ENCODE measurements at regions not wholly inside any gene's neighbourhood (a gene's known extent, or its start where the extent isn't known, plus 50 kb on each side); places are given as distances from the start of the nearest gene placed in this dataset.
"Not testable (repeated sequence)": the region's sequence is repeated elsewhere in the genome, so short reads cannot be mapped to it uniquely, and the experiment has no call there.

DNA sequence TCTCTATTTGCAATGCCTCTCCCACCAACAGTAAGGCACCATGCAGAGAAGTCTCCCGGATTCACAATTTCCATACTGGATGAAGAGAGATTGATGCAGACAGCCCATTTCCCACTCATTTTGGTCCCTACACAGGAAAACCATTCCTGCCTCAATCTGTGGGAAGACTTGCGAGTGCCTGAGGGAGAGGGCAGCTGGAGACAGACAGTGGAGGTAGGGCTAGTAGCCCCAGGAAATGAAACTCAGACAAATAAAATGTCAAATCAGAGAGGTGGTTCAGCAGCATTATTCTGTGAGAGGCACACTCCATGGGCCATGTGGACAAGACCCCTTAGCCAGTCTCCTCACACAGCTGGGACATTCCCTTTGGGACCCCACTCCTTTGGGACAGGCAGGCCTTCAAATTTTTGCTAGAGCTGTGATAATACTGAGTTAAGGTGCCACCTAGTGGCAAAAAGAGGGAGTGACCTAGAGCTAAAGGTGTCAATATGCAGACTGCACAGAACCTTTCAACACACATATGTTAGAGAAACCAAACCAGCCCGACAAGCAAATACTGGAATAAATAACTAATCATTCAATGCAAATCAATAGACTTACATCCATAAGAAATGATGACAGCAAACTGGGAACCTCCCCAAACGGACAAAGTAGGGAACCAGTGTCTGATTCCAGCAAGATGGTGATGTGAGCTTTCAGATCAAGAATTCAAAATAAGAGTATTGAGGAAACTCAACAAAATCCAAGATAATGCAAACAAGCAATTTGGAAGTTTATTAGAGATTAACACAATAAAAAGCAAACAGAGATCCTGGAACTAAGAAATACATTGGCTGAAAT lies 1865.3 kb upstream of the AGA start:
- H3K36me3 ChIP-seq (ENCODE audit: control insufficient read depth, insufficient read depth, low read length) = no peaks in the 10 kb centered on the region
- H3K27ac ChIP-seq (ENCODE audit: low read depth, low read length) = no peak overlapping the region
- no peaks in the 10 kb centered on the region; the same call in 1 of the 2 replicates for H3K4me1 ChIP-seq (ENCODE audit: control insufficient read depth, insufficient read depth, low read length)

GRCh38 chr4:179313823-179314222 lies 1871.6 kb upstream of the AGA start:
- Histone ChIP-seq H3K9ac (ENCODE audit: low read depth, low read length) (no peak overlapping the region), H3K36me3 (ENCODE audit: control insufficient read depth, insufficient read depth, low read length) (no peaks in the 10 kb centered on the region), H3K4me3 (ENCODE audit: low read depth, low read length) (no peak overlapping the region), H3K27me3 (ENCODE audit: control insufficient read depth, insufficient read depth, low read length) (no peaks in the 10 kb centered on the region), H3K27ac (ENCODE audit: low read depth, low read length) (no peak overlapping the region), H3K4me1 (ENCODE audit: control insufficient read depth, insufficient read depth, low read length) (peaks cover 3% of the 10 kb centered on the region), H3K9me3 (ENCODE audit: control insufficient read depth, insufficient read depth, low read length) (peaks cover 21% of the 10 kb centered on the region)

More for the DNA sequence above, 1865.3 kb upstream of the AGA start:
- Histone ChIP-seq H3K4me3 (ENCODE audit: low read depth, low read length) (no peak overlapping the region), H3K9me3 (ENCODE audit: control insufficient read depth, insufficient read depth, low read length) (peaks cover 15% of the 10 kb centered on the region), H3K27me3 (ENCODE audit: control insufficient read depth, insufficient read depth, low read length) (no peaks in the 10 kb centered on the region), H3K9ac (ENCODE audit: low read depth, low read length) (no peak overlapping the region)

GRCh38 chr4:179325181-179325580 lies 1882.9 kb upstream of the AGA start:
- Histone ChIP-seq H3K9me3 (ENCODE audit: control insufficient read depth, insufficient read depth, low read length) (no peaks in the 10 kb centered on the region), H3K36me3 (ENCODE audit: control insufficient read depth, insufficient read depth, low read length) (no peaks in the 10 kb centered on the region), H3K9ac (ENCODE audit: low read depth, low read length) (no peak overlapping the region), H3K4me1 (ENCODE audit: control insufficient read depth, insufficient read depth, low read length) (no peaks in the 10 kb centered on the region), H3K4me3 (ENCODE audit: low read depth, low read length) (no peak overlapping the region), H3K27ac (ENCODE audit: low read depth, low read length) (no peak overlapping the region), H3K27me3 (ENCODE audit: control insufficient read depth, insufficient read depth, low read length) (no peaks in the 10 kb centered on the region)

- H3K9me3 ChIP-seq (ENCODE audit: control insufficient read depth, insufficient read depth, low read length) = no peaks in the 10 kb centered on the region
- no peak overlapping the region for H3K27ac ChIP-seq (ENCODE audit: low read depth, low read length)
- H3K36me3 ChIP-seq (ENCODE audit: control insufficient read depth, insufficient read depth, low read length) = no peaks in the 10 kb centered on the region
- no peak overlapping the region for H3K9ac ChIP-seq (ENCODE audit: low read depth, low read length)
- H3K4me3 ChIP-seq (ENCODE audit: low read depth, low read length) = no peak overlapping the region
- H3K27me3 ChIP-seq (ENCODE audit: control insufficient read depth, insufficient read depth, low read length) = no peaks in the 10 kb centered on the region
- no peaks in the 10 kb centered on the region for H3K4me1 ChIP-seq (ENCODE audit: control insufficient read depth, insufficient read depth, low read length)
Observed at GRCh38 chr4:179328627-179329026, 1886.4 kb upstream of the AGA start.

DNA sequence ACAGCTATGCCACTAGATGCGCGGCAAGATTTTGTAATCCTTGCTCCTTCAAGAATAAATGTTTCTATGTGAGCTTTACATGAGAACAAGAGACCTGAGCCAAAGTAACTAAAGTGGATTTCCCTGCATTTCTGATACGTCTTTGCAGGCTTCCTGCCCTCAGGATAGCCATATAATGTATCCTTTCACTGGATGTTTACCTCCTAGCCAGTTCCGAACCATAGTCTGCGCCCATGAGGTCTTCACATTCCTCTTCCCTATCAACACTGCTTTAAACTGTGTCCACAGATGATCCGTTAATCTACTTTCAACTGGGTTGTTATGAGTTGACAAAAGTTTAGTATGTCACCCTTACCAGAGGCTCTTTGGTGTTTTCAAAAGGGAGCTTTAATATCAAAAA lies 1889.1 kb upstream of the AGA start:
- no peaks in the 10 kb centered on the region for H3K4me1 ChIP-seq (ENCODE audit: control insufficient read depth, insufficient read depth, low read length)
- no peaks in the 10 kb centered on the region for H3K9me3 ChIP-seq (ENCODE audit: control insufficient read depth, insufficient read depth, low read length)
- no peaks in the 10 kb centered on the region for H3K27me3 ChIP-seq (ENCODE audit: control insufficient read depth, insufficient read depth, low read length)
- H3K9ac ChIP-seq (ENCODE audit: low read depth, low read length) = no peak overlapping the region
- no peak overlapping the region for H3K4me3 ChIP-seq (ENCODE audit: low read depth, low read length)
- H3K36me3 ChIP-seq (ENCODE audit: control insufficient read depth, insufficient read depth, low read length) = no peaks in the 10 kb centered on the region
- H3K27ac ChIP-seq (ENCODE audit: low read depth, low read length) = no peak overlapping the region

- Histone ChIP-seq H3K9me3 (ENCODE audit: control insufficient read depth, insufficient read depth, low read length) (no peaks in the 10 kb centered on the region), H3K4me3 (ENCODE audit: low read depth, low read length) (no peak overlapping the region), H3K4me1 (ENCODE audit: control insufficient read depth, insufficient read depth, low read length) (no peaks in the 10 kb centered on the region), H3K36me3 (ENCODE audit: control insufficient read depth, insufficient read depth, low read length) (no peaks in the 10 kb centered on the region), H3K27ac (ENCODE audit: low read depth, low read length) (no peak overlapping the region), H3K9ac (ENCODE audit: low read depth, low read length) (no peak overlapping the region), H3K27me3 (ENCODE audit: control insufficient read depth, insufficient read depth, low read length) (no peaks in the 10 kb centered on the region)
Observed at GRCh38 chr4:179344861-179345260, 1902.6 kb upstream of the AGA start.

- Histone ChIP-seq H3K9me3 (ENCODE audit: control insufficient read depth, insufficient read depth, low read length) (no peaks in the 10 kb centered on the region), H3K36me3 (ENCODE audit: control insufficient read depth, insufficient read depth, low read length) (no peaks in the 10 kb centered on the region), H3K4me1 (ENCODE audit: control insufficient read depth, insufficient read depth, low read length) (no peaks in the 10 kb centered on the region), H3K27ac (ENCODE audit: low read depth, low read length) (no peak overlapping the region), H3K9ac (ENCODE audit: low read depth, low read length) (no peak overlapping the region), H3K4me3 (ENCODE audit: low read depth, low read length) (no peak overlapping the region), H3K27me3 (ENCODE audit: control insufficient read depth, insufficient read depth, low read length) (no peaks in the 10 kb centered on the region)
Observed at GRCh38 chr4:179352221-179352620, 1910.0 kb upstream of the AGA start.

GRCh38 chr4:179353786-179354185 lies 1911.5 kb upstream of the AGA start:
- Histone ChIP-seq H3K9ac (ENCODE audit: low read depth, low read length) (no peak overlapping the region), H3K4me1 (ENCODE audit: control insufficient read depth, insufficient read depth, low read length) (no peaks in the 10 kb centered on the region), H3K36me3 (ENCODE audit: control insufficient read depth, insufficient read depth, low read length) (no peaks in the 10 kb centered on the region), H3K27ac (ENCODE audit: low read depth, low read length) (no peak overlapping the region), H3K4me3 (ENCODE audit: low read depth, low read length) (no peak overlapping the region), H3K27me3 (ENCODE audit: control insufficient read depth, insufficient read depth, low read length) (no peaks in the 10 kb centered on the region), H3K9me3 (ENCODE audit: control insufficient read depth, insufficient read depth, low read length) (no peaks in the 10 kb centered on the region)

DNA sequence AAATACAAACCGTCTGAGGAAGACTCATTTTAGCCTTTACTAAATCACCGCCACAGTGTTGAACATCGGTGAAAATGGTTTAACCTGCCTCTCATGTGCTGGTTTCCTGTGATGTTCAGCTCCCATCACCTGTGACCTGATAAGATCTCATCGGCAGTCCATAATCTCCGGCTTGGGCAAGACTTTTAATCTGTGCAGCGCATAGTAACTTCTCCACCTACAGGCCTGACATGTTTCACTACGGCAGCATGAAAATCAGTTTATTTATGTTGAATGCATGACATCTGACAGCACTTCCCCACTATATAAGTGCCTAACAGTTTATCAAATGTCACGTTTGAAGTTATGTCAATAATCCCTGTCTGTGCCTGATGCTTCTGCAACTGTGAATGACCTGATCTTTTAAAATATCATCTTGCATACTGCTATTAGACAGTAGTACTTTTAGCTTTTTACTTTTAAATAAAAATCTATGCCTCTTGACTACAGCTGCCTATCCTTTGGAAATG lies 1919.8 kb upstream of the AGA start:
- Histone ChIP-seq H3K4me1 (ENCODE audit: control insufficient read depth, insufficient read depth, low read length) (no peaks in the 10 kb centered on the region), H3K27ac (ENCODE audit: low read depth, low read length) (no peak overlapping the region), H3K27me3 (ENCODE audit: control insufficient read depth, insufficient read depth, low read length) (no peaks in the 10 kb centered on the region), H3K9me3 (ENCODE audit: control insufficient read depth, insufficient read depth, low read length) (no peaks in the 10 kb centered on the region), H3K9ac (ENCODE audit: low read depth, low read length) (no peak overlapping the region), H3K36me3 (ENCODE audit: control insufficient read depth, insufficient read depth, low read length) (no peaks in the 10 kb centered on the region), H3K4me3 (ENCODE audit: low read depth, low read length) (no peak overlapping the region)

- H3K4me3 ChIP-seq (ENCODE audit: low read depth, low read length); H3K27me3 ChIP-seq (ENCODE audit: control insufficient read depth, insufficient read depth, low read length); H3K9me3 ChIP-seq (ENCODE audit: control insufficient read depth, insufficient read depth, low read length); H3K9ac ChIP-seq (ENCODE audit: low read depth, low read length); H3K27ac ChIP-seq (ENCODE audit: low read depth, low read length); H3K4me1 ChIP-seq (ENCODE audit: control insufficient read depth, insufficient read depth, low read length); H3K36me3 ChIP-seq (ENCODE audit: control insufficient read depth, insufficient read depth, low read length): not testable (repeated sequence)
Observed at GRCh38 chr4:179365932-179366331, 1923.7 kb upstream of the AGA start.

- H3K4me1 ChIP-seq (ENCODE audit: control insufficient read depth, insufficient read depth, low read length) = no peaks in the 10 kb centered on the region
- H3K27me3 ChIP-seq (ENCODE audit: control insufficient read depth, insufficient read depth, low read length) = no peaks in the 10 kb centered on the region
- no peak overlapping the region for H3K27ac ChIP-seq (ENCODE audit: low read depth, low read length)
- no peak overlapping the region for H3K9ac ChIP-seq (ENCODE audit: low read depth, low read length)
- no peaks in the 10 kb centered on the region for H3K36me3 ChIP-seq (ENCODE audit: control insufficient read depth, insufficient read depth, low read length)
- no peak overlapping the region for H3K4me3 ChIP-seq (ENCODE audit: low read depth, low read length)
- H3K9me3 ChIP-seq (ENCODE audit: control insufficient read depth, insufficient read depth, low read length) = no peaks in the 10 kb centered on the region
Observed at GRCh38 chr4:179372242-179372641, 1930.0 kb upstream of the AGA start.
